ENCODE measurements at regions not wholly inside any gene's neighbourhood (a gene's known extent, or its start where the extent isn't known, plus 50 kb on each side); places are given as distances from the start of the nearest gene placed in this dataset.

DNA sequence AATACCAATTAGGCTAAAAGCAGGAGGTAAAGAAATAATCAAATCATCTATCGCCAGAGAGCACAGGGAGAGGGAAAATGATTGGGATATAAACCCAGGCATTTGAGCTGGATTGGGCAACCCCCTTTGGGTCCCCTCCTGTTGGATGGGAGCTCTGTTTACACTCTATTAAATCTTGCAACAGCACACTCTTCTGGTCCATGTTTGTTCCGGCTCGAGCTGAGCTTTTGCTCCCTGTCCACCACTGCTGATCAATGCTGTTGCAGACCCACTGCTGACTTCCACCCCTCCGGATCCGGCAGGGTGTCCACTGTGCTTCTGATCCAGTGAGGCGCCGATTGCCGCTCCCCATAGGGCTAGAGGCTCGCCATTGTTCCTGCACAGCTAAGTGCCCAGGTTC lies 493.8 kb downstream of the MATN1 start:
- TF ChIP-seq MYC (IDR thresholded peaks at IDR 0.05; ENCODE audit: low read depth, low read length) (no peak), MAX (IDR thresholded peaks at IDR 0.05; ENCODE audit: low read depth, low read length) (no peak), POLR2A (IDR thresholded peaks at IDR 0.05; ENCODE audit: extremely low read depth, insufficient read length) (no peak), CTCF (IDR thresholded peaks at IDR 0.05; ENCODE audit: low read depth, low read length) (no peak)
- H3K4me3 ChIP-seq (ENCODE audit: low read depth, low read length): no peak overlapping the region
- no peak for DNase-seq (ENCODE audit: low read depth)

GRCh38 chr1:30226648-30227047 lies 496.7 kb downstream of the MATN1 start:
- no peak for DNase-seq (ENCODE audit: low read depth)
- no peak overlapping the region for H3K4me3 ChIP-seq (ENCODE audit: low read depth, low read length)
- TF ChIP-seq CTCF (IDR thresholded peaks at IDR 0.05; ENCODE audit: low read depth, low read length): no peak
- TF ChIP-seq POLR2A (IDR thresholded peaks at IDR 0.05; ENCODE audit: extremely low read depth, insufficient read length): no peak
- no peak for TF ChIP-seq MYC (IDR thresholded peaks at IDR 0.05; ENCODE audit: low read depth, low read length)
- no peak for TF ChIP-seq MAX (IDR thresholded peaks at IDR 0.05; ENCODE audit: low read depth, low read length)

DNA sequence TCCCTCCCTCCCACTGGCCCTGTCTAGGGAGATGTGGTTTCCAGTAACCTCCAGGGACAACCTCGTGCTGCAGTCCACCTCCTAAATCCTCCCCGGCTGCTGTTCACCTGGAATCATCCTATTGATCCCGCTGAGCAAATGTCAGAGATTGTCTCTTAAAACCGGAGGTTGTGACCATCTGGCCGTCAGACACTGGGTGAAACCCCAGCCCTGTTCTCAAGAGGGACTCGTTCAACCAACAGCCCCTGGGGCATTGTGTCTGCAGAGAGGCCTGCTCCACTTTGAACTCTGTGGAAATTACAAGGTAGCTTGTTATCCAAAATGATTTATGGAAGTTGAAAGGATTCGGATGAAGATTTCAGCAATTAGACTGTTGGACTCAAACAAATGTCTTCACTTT lies 498.0 kb downstream of the MATN1 start:
- no peak for TF ChIP-seq MYC (IDR thresholded peaks at IDR 0.05; ENCODE audit: low read depth, low read length)
- TF ChIP-seq CTCF (IDR thresholded peaks at IDR 0.05; ENCODE audit: low read depth, low read length): no peak
- no peak for TF ChIP-seq MAX (IDR thresholded peaks at IDR 0.05; ENCODE audit: low read depth, low read length)
- no peak for TF ChIP-seq POLR2A (IDR thresholded peaks at IDR 0.05; ENCODE audit: extremely low read depth, insufficient read length)
- DNase-seq (ENCODE audit: low read depth): no peak
- H3K4me3 ChIP-seq (ENCODE audit: low read depth, low read length): no peak overlapping the region

GRCh38 chr1:30219675-30220074 lies 503.7 kb downstream of the MATN1 start:
- H3K4me3 ChIP-seq (ENCODE audit: low read depth, low read length): no peak overlapping the region
- TF ChIP-seq POLR2A (IDR thresholded peaks at IDR 0.05; ENCODE audit: extremely low read depth, insufficient read length) (no peak), MYC (IDR thresholded peaks at IDR 0.05; ENCODE audit: low read depth, low read length) (no peak), MAX (IDR thresholded peaks at IDR 0.05; ENCODE audit: low read depth, low read length) (no peak), CTCF (IDR thresholded peaks at IDR 0.05; ENCODE audit: low read depth, low read length) (no peak)
- DNase-seq (ENCODE audit: low read depth): no peak

DNA sequence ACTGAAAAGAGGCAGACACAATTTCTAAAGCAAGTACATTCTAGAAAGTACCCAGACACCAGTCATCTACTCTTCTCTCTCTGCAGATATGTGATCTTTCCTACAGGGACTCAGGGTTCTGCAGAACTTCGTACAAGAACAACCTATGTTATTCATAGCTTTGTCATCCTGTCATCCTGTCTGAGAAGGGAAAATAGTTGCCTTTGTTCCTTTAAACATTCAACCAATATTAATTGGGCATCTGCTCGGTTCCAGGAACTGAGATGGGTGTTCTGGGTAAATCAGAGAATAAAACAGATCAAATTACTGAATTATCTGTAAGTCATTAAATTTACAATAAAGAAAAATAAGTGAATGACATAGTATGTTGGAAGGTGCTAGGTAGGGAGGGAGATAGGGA lies 504.9 kb downstream of the MATN1 start:
- DNase-seq (ENCODE audit: low read depth): no peak
- TF ChIP-seq POLR2A (IDR thresholded peaks at IDR 0.05; ENCODE audit: extremely low read depth, insufficient read length) (no peak), CTCF (IDR thresholded peaks at IDR 0.05; ENCODE audit: low read depth, low read length) (no peak), MYC (IDR thresholded peaks at IDR 0.05; ENCODE audit: low read depth, low read length) (no peak), MAX (IDR thresholded peaks at IDR 0.05; ENCODE audit: low read depth, low read length) (no peak)
- H3K4me3 ChIP-seq (ENCODE audit: low read depth, low read length): no peak overlapping the region

- no peak overlapping the region for H3K4me3 ChIP-seq (ENCODE audit: low read depth, low read length)
- TF ChIP-seq POLR2A (IDR thresholded peaks at IDR 0.05; ENCODE audit: extremely low read depth, insufficient read length) (no peak), MAX (IDR thresholded peaks at IDR 0.05; ENCODE audit: low read depth, low read length) (no peak), MYC (IDR thresholded peaks at IDR 0.05; ENCODE audit: low read depth, low read length) (no peak), CTCF (IDR thresholded peaks at IDR 0.05; ENCODE audit: low read depth, low read length) (no peak)
- no peak for DNase-seq (ENCODE audit: low read depth)
These were observed 506.8 kb downstream of the MATN1 start for GRCh38 chr1:30216602-30217001.

All from NB4 (cell line).